ENCODE measurements at regions not wholly inside any gene's neighbourhood (a gene's known extent, or its start where the extent isn't known, plus 50 kb on each side); places are given as distances from the start of the nearest gene placed in this dataset.

DNA sequence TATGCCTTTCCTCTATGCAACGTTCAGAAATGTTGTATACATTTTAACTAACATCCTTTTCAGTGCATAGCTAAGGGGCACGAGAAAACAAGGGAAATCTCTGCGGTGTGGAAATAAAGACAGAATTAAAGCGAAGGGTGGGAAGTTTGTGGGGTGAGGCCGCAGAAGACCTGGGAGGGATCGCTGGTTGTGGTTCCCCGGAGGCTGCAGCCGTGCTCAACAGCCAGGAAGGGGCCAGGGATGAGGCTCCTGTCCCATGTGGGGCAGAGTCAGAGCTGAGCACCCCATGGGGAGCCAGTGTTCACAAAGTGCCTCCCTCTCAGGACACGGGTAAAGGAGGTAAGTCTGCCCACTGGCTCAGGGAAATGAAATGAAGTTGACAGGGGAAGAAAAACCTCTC is 67.5 kb downstream of the MYEOV start:
- in situ Hi-C loops (cut with HindIII; ENCODE audit: low pct_ligation_motif_present, low pct_unique_long_range_greater_than_20kb, low sequenced_read_pairs) = no loop called here
- no peak for DNase-seq

DNA sequence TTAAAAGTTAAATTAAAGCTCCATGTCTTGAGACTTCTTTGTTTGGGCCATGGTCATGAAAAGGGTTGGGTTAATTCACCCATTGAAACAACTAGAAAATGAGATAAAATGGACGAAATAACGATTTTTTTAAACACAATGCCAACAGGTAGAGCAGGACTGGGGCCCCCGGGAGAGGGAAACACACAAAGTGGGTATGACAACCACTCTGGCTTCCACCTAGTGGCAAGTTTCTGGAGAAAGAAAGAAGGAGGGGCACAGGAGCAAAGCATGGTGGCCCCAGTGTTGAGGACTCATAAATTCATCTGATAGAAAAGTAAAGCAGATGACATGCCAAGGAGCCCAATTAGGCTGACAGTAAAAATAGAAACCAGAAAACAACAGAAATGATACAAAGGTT is 68.4 kb downstream of the MYEOV start:
- no peak for DNase-seq
- in situ Hi-C loops (cut with HindIII; ENCODE audit: low pct_ligation_motif_present, low pct_unique_long_range_greater_than_20kb, low sequenced_read_pairs) = no loop called here

DNA sequence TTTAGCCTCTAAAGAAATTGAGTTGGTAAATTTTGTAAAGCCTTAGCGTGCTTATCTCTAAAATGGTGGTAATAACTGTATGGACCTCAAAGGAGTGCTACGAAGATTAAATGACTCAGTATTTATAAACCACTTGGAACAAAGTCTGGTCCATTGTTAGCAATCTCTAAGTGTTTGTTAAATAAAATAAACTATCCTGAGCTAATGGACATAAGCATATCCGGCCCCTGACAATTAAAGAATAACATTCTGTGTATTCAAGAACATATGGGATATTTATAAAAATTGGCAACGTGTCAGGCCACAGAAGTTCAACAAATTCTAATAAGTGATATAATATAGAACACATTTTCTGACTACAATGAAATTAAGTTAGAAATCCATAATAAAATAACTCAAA is 71.0 kb downstream of the MYEOV start:
- in situ Hi-C loops (cut with HindIII; ENCODE audit: low pct_ligation_motif_present, low pct_unique_long_range_greater_than_20kb, low sequenced_read_pairs) = no loop called here
- no peak for DNase-seq

DNA sequence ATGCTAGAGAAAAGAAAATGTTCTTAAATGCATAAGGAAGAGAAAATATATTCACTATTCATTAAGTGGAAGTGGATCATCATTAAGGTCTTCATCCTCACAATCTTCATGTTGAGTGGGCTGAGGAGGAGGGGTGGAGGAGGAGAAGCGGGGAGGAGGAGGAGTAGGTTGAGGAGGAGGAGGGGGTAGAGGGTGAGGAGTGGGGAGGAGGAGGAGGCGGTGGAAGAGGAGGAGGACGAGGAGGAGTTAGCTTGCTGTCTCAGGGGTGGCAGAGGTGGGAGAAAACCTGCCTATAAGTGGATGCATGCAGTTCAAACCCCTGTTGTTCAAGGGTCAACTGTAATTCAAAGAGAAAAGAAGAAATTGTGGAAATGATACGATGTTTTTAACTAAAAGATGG is 71.6 kb downstream of the MYEOV start:
- no peak for DNase-seq
- in situ Hi-C loops (cut with HindIII; ENCODE audit: low pct_ligation_motif_present, low pct_unique_long_range_greater_than_20kb, low sequenced_read_pairs) = no loop called here

DNA sequence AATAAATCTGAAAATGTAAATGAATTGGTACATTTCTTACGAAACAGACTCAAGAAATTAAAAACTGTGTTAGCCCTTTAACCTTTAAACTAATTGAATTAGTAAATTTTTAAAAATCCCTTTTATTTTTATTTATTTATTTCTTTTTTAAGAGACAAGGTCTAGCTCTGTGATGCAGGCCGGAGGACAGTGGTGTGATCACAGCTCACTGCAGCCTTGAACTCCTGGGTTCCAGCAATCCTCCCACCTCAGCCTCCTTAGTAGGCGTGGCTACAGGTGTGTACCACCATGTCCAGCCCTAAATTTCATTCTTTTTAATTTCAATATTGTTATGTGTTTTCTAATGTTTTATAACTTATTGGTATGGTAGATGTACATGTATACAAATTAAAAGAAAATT is 72.6 kb downstream of the MYEOV start:
- no peak for DNase-seq
- in situ Hi-C loops (cut with HindIII; ENCODE audit: low pct_ligation_motif_present, low pct_unique_long_range_greater_than_20kb, low sequenced_read_pairs) = no loop called here

DNA sequence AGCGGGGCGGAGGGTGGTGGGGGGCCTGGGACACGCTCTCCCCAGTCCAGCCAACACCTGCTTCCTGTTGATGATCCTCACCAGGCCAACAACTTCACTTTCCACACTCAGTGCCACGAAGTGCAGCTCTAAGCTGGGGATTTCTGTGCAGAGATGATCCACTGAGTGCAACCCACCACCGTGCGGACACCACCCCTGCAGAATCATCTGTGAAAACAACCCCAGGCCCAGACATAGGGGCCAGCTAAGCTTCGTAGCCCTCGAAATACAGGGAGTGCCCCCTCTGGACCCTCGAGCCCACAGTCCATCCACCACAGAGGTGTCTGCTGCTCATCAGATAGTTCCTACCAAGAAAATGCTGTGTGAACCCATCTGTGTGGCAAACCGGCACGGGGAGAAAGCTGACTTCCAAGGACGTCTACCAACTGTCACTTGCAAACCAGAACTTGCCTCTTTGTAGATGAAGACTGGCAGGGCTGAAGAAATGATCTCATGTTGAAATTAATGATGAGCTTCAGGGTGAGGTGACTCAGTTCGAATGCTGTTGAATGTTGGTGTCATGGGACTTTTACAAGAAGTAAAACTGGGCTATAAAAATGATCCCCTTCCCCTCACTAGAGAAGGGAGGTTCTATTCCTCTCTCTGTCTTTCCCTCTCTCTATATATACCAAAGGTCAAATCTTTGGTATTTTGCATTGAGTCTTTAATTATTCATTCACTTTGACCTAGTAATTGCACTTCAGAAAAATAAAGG is 73.4 kb downstream of the MYEOV start:
- DNase-seq = no peak
- in situ Hi-C loops (cut with HindIII; ENCODE audit: low pct_ligation_motif_present, low pct_unique_long_range_greater_than_20kb, low sequenced_read_pairs) = no loop called here

DNA sequence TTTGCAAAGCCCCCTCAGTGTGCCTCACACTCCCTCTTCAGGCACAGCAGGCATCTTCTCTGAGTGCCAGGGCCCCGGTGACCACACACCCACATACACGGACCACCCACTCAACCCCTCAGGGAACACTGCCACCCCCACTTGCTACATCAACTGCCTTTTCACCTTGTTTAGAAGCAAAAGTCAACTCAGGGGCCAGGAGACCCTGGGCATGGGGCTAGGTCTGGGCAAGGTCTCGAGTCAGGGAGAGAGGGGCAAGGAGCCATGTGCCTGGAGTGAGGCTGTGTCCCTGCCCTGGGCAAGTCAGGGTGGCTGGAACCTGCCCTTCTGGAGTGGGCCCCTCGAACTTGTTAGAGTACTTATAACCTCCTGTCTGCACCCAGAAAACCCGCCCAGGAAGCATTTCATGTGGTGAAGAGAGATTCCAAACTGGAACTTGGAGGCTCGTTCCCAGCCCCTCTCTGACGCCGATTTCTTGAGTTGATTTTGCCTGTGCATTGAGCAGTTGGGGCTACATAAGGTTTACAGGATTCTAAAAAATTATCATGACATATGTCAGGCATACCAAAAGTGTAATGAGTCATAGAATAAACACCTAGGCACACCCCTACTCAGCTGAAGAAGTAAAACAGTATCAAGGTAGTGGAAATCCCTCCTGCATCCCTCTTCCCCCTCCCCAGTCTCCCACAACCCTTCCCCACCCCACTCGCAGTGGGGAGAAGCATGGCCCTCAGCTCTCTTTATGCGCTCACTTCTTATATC is 74.3 kb downstream of the MYEOV start:
- DNase-seq = no peak
- in situ Hi-C loops (cut with HindIII; ENCODE audit: low pct_ligation_motif_present, low pct_unique_long_range_greater_than_20kb, low sequenced_read_pairs) = no loop called here

DNA sequence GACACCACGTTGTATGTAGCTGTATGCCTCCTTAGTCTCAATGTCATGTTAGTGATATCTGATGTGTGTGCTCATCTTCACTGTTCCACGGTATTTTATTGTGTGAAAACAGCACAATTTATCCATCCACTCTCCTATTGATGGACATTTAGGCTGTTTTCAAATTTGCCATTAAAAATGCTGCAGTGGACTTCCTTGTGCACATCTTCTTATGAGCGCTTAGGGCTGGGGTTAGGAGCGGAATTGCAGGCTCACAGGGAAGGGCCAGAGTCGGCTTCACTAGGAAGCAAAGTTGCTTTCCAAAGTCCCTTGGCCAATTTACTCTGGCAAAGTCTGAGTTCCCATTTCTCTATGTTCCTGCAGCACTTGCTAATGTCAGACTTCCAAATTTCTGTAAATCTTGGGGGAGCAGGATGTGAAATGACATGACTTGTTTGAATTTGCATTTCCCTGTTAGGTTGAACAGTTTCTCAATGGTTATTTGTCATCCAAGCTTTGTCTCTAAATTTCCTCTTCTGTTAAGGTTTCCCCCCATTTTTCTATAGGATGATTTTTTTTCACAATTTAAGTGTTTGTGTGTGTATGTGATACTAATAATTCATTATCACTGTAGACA is 75.4 kb downstream of the MYEOV start:
- in situ Hi-C loops (cut with HindIII; ENCODE audit: low pct_ligation_motif_present, low pct_unique_long_range_greater_than_20kb, low sequenced_read_pairs) = no loop called here
- no peak for DNase-seq

DNA sequence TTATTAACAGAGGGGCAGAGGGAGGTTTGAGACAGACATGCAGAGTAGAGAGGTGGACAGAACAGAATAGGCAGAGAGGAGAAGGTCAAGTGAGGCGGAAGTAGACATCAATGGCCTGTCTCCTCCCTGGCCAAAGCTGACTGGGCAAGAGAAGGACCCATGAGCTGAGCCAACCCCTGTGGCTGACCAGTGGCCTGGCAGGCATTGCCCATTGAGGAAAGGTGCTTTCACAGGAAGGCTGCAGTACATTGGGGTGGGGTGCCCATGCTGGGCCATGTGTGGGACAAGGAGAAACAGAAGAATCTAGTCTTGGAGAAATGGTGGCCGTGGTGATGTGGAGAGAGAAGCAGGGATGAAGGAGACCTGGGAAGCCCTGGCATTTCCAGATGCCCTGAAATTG is 76.0 kb downstream of the MYEOV start:
- DNase-seq = no peak
- in situ Hi-C loops (cut with HindIII; ENCODE audit: low pct_ligation_motif_present, low pct_unique_long_range_greater_than_20kb, low sequenced_read_pairs) = no loop called here

DNA sequence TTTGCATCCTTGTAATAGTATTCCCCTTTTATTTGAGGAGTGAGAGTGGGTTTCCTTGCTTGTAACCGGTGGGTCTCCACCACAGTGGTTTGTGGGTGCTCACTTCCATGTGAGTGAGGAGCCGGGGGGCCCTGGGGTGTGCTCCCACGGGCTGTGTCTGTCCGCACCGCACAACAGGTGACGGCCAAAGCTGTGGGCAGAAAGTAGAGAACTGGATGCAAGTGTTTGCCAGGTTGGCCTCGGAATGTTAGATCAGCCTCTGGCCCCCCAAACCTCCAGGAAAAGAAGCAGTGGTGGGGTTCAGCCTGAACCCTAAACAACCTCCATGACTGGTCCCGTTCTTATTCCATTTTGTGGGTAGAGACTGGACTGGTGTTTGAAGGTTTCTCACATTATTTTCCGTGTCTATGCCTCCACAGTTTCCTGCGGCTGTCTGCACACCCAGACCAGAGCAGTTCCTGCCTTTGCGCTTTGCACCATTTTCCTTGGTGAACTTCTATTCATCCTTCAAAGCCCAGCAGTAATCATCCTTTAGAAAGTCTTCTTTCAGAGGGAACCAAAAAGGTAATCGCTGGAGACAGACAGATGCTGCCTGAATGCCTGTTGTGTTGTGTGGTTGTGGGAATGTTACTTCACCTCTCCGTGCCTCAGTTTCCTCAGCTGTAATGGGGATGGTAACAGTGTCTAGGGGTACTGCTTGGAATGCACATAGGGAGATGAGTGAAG is 77.2 kb downstream of the MYEOV start:
- no peak for DNase-seq
- in situ Hi-C loops (cut with HindIII; ENCODE audit: low pct_ligation_motif_present, low pct_unique_long_range_greater_than_20kb, low sequenced_read_pairs) = no loop called here

DNA sequence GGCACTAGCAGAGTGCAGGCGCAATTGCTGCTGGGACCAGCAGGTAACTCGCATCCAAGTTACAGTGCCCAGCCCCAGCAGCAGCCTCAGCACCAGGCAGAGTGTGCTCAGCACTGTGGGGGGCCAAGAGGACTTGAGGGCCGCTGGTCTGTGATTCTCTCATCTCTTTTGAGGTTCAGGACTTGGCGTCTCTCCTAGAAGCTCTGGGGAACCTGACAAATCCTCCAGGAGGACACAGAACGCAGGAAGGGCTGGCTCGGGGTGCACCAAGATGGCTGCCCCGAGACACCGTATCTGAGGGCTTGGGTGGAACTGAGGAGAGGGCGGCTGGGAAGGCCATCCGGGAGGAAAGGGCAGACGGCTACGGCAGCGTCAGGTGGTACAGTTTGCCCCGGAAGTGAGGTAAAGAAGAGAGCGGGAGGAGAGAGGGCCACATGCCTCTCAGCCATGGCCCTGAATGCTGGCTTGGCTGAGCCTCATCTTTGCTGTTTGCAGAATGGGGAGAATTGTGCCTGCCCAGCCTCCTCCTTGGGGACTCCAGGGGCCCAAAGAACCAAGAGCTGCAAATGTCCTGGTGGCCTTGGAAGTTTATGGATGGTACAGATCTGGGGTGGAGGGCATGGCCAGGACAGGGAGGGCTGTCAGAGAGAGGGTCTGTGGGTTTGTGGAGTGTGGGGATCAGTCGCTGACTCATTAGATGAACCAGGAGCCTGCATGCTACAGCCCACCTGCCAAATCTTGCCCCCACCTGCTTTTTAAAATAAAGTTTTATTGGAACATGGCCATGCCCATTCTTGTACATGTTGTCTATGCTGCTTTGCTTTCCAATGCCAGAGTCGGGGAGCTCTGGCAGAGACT is 78.0 kb downstream of the MYEOV start:
- in situ Hi-C loops (cut with HindIII; ENCODE audit: low pct_ligation_motif_present, low pct_unique_long_range_greater_than_20kb, low sequenced_read_pairs) = no loop called here
- no peak for DNase-seq

DNA sequence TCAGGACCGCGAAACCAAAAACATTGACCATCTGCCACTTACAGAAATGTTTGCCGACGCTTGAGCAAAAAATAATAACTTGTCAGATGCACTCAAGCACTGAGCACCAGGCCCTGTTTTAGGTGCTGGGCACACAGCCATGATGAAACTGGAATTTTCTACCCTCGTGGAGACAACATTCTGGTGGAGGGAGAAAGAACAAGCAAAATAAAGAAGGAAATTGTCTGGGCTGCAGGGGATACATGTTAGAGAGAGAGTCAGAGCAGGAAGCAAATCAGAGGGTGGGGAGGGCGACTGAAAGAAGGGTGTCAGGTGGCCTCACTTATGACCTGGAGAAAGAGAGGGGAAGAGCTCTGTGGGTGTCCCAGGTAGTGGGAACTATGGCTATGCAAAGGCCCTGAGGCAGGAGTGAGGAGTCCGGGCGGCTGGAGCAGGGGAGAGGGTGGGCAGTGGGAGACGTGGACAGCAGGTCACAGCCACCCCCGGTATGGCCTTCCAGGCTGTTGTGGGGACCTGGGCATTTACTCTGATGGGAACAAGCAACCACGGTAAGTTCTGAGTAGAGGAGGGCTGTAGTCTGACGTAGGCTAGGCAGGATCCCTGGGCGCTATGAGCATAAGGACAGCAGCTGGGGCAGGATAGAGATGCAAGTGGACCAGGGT is 78.8 kb downstream of the MYEOV start:
- DNase-seq = no peak
- in situ Hi-C loops (cut with HindIII; ENCODE audit: low pct_ligation_motif_present, low pct_unique_long_range_greater_than_20kb, low sequenced_read_pairs) = no loop called here

DNA sequence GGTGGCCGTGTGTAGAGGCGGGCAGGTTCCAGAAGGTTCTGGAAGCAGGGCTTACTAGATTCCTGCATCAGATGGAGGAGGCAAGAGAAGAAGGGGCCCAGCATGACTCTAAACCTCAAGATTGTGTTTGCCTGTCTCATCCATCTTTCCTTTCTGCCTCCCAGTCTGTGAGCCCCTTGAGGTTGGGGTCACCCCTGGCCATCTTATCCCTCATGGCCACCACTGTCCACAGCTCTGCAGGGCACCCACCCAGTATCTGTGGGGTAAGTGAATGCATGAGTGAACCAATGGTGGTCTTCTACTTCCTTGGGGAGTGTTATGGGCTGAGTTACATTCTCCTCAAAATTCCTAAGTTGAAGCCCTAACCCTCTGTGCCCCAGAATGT is 79.3 kb downstream of the MYEOV start:
- no peak for DNase-seq
- in situ Hi-C loops (cut with HindIII; ENCODE audit: low pct_ligation_motif_present, low pct_unique_long_range_greater_than_20kb, low sequenced_read_pairs) = no loop called here

DNA sequence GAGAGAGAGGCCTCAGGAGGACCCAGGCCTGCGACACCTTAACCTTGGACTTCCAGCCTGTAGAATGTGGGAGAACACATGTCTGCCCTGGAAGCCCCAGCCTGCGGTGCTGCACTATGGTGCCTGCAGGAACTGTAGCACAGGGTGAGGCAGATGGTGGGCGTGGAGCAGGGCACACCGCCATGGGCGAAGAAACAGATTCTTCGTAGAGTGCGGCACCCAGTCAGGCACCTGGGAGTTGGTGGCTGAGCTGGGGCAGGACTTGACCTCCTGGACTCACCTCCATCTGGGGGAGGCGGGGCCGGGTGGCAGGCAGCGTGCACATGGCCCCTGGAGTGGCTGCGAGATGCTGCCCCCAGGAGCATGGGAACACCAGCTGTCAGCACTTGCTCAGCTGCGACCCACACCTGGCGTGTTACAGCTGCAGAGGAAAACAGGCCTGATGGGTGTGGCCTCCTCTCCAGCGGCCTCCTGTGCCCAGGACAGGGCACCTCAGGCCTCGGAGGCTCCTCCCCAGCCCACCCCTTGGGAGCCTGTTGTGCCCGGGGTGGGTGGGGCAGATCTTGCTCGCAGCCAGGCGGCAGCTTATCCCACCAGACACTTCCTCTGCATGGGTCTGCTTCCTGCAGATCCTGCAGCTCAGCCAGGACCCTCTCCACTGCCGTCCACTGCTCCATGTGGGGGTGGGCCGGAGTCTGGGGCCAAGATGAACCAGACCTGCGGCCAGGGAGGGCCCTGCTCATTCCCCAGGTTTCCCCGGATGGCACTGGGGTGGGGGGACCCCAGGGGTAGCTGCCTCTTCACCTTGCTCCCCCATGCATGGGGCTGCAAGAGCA is 80.4 kb downstream of the MYEOV start:
- in situ Hi-C loops (cut with HindIII; ENCODE audit: low pct_ligation_motif_present, low pct_unique_long_range_greater_than_20kb, low sequenced_read_pairs) = no loop called here
- DNase-seq = no peak

DNA sequence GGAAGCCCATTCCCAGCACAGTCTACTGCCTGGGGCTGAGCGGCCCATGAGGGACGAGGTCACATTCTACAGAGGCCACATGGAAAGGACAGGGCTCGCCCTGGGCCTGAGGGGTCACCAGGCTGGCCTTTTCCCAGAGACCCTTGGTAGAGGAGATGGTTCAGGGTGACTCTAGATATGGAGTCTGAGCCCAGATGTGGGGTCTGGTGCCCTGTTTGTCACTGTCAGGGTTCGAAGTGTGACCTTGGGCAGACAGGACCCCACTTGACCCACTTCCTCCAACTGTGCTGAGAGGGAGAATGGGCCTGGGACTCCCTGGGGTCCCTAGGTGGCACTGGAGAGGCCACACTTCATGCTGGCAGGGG is 81.0 kb downstream of the MYEOV start:
- no peak for DNase-seq
- in situ Hi-C loops (cut with HindIII; ENCODE audit: low pct_ligation_motif_present, low pct_unique_long_range_greater_than_20kb, low sequenced_read_pairs) = no loop called here

DNA sequence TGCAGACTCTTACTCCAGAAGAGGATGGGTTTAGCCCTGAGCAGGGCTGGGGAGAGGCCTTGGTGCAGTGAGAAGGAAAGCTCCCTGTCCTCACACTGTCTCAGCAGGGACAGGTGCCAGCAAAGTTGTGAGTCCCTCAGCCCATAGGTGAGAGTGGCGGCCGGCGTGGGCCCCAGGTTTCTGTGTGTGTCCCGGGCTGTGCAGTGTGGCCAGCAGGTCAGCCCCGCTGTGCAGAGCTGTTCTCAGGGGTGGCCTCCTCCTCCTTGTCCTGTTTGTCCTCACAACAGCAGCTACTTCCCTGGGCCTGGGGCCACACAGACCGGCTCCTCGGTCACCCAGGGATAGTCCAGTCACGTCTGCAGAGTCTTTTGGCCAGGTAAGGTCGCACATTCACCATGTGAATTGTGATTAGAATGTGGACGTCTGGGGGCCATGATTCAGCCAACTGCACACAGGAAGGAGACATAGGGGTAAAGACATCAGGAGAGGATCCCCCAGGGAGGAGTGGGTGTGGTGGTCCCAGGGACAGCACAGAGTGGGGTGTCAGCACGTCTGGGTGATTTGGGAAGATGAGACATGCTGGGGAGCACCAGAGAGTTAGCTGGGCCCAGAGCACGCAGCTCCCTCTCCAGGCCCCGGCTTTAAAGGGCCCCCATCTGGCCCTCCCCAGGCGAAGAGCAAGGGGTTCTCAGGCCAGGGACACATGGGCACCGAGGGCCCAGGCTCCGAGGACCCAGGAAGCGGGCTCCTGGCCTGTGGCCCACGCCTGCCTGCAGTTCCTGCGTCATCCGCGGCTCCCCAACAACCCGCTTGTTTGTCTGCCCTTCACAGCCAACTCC is 81.6 kb downstream of the MYEOV start:
- DNase-seq = no peak
- in situ Hi-C loops (cut with HindIII; ENCODE audit: low pct_ligation_motif_present, low pct_unique_long_range_greater_than_20kb, low sequenced_read_pairs) = no loop called here
